ENCODE measurements at regions not wholly inside any gene's neighbourhood (a gene's known extent, or its start where the extent isn't known, plus 50 kb on each side); places are given as distances from the start of the nearest gene placed in this dataset.

DNA sequence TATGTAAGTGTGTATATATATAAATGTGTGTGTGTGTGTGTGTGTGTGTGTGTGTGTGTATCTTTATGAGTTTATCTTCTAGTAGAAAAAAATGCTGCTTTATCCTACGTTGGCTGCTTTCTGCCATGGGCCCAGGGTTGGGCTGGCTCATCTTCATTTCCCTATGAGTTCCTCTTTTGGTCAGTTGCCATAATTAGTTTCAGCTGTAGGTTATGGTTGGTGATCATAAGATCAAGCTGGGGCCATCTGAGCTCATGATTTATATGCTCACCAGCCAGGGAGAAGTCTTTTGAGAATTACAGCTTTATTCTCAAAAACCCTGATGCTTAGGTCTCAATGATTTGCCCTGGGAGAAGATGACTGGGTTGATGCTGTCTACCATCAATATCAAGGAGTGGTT lies 775.8 kb upstream of the ARPP21 start:
- TF ChIP-seq, protein P1, sequence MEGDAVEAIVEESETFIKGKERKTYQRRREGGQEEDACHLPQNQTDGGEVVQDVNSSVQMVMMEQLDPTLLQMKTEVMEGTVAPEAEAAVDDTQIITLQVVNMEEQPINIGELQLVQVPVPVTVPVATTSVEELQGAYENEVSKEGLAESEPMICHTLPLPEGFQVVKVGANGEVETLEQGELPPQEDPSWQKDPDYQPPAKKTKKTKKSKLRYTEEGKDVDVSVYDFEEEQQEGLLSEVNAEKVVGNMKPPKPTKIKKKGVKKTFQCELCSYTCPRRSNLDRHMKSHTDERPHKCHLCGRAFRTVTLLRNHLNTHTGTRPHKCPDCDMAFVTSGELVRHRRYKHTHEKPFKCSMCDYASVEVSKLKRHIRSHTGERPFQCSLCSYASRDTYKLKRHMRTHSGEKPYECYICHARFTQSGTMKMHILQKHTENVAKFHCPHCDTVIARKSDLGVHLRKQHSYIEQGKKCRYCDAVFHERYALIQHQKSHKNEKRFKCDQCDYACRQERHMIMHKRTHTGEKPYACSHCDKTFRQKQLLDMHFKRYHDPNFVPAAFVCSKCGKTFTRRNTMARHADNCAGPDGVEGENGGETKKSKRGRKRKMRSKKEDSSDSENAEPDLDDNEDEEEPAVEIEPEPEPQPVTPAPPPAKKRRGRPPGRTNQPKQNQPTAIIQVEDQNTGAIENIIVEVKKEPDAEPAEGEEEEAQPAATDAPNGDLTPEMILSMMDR (IDR thresholded peaks at IDR 0.05) = no peak
- no peak overlapping the region for H3K4me3 Mint-ChIP-seq (ENCODE audit: unreplicated experiment)
- peaks cover 32% of the 10 kb centered on the region for H3K4me1 Mint-ChIP-seq (ENCODE audit: low read depth)
- H3K9me3 Mint-ChIP-seq (ENCODE audit: low read depth) = peaks cover 4% of the 10 kb centered on the region
- H3K36me3 Mint-ChIP-seq (ENCODE audit: low read depth) = no peaks in the 10 kb centered on the region
- peaks cover 7% of the 10 kb centered on the region for H3K27me3 Mint-ChIP-seq (ENCODE audit: low read depth)
- no peak overlapping the region for H3K27ac Mint-ChIP-seq (ENCODE audit: unreplicated experiment)
- no peak for DNase-seq (ENCODE audit: low spot score)

DNA sequence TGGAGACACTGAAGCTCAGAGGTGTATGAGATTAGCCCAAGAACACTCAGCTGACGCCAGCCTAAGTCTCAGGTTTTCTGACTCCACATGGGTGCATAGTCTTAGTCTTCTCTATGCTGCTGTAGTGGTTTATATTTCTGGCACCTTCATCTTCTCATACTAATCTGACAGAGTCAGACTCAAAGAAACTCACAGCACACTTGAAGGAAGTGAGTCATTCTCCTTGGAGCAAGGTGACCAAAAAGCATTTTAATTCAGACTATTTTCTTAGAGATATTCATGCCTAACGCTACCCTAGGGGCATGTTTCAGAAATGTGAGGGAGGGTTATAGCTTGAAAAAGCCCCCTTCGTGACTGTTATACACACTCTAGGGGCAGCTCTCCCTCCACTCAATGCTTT lies 775.3 kb upstream of the ARPP21 start:
- H3K9me3 Mint-ChIP-seq (ENCODE audit: low read depth) = peaks cover 4% of the 10 kb centered on the region
- no peak for DNase-seq (ENCODE audit: low spot score)
- H3K27me3 Mint-ChIP-seq (ENCODE audit: low read depth) = peaks cover 11% of the 10 kb centered on the region
- H3K36me3 Mint-ChIP-seq (ENCODE audit: low read depth) = no peaks in the 10 kb centered on the region
- H3K4me3 Mint-ChIP-seq (ENCODE audit: unreplicated experiment) = no peak overlapping the region
- TF ChIP-seq, protein P1 (IDR thresholded peaks at IDR 0.05) = no peak
- H3K27ac Mint-ChIP-seq (ENCODE audit: unreplicated experiment) = no peak overlapping the region
- peaks cover 29% of the 10 kb centered on the region for H3K4me1 Mint-ChIP-seq (ENCODE audit: low read depth)

DNA sequence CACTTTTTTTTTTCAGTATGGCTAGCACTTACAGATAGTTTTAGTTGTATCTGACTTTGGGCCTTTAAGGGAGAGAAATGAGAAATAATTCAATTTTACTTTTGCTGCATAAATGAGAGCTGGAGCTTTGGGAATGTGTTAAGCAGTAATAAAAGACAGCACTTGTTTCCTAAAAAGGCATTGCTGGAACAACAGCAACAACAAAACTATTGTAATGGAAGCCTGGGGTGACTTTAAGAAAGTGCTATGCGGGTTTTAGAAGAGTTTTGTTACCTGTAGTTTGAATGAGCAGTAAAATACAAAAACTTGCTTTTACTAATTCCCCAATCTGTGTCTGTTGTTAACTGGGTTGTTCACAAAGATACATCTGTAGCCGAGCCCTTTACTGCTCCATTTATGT lies 774.0 kb upstream of the ARPP21 start:
- TF ChIP-seq, protein P1 (IDR thresholded peaks at IDR 0.05) = no peak
- H3K4me3 Mint-ChIP-seq (ENCODE audit: unreplicated experiment) = no peak overlapping the region
- no peaks in the 10 kb centered on the region for H3K36me3 Mint-ChIP-seq (ENCODE audit: low read depth)
- DNase-seq (ENCODE audit: low spot score) = no peak
- H3K9me3 Mint-ChIP-seq (ENCODE audit: low read depth) = peaks cover 4% of the 10 kb centered on the region
- H3K27ac Mint-ChIP-seq (ENCODE audit: unreplicated experiment) = no peak overlapping the region
- peaks cover 17% of the 10 kb centered on the region for H3K4me1 Mint-ChIP-seq (ENCODE audit: low read depth)
- H3K27me3 Mint-ChIP-seq (ENCODE audit: low read depth) = peaks cover 12% of the 10 kb centered on the region

DNA sequence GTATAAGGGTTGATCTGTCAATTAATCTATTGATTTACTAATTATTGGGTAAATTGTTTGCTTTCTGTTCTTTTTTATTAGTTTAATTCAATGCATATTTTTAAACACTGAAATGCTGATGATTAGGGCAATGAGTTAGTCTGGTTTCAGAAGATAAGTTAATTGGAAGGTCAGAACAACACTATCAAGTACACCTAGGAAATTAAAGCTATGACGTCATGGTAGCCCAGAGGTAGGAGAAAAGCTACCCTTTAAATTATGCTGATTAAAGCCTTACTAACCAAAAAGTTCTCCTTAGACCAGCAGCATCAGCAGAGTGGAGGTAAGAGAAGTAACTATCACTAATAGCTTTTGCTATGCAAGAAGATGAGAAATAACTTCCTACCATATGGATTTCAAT lies 770.4 kb upstream of the ARPP21 start:
- no peak for DNase-seq (ENCODE audit: low spot score)
- TF ChIP-seq, protein P1 (IDR thresholded peaks at IDR 0.05) = no peak
- Mint-ChIP-seq H3K4me1 (ENCODE audit: low read depth) (peaks cover 5% of the 10 kb centered on the region), H3K9me3 (ENCODE audit: low read depth) (peaks cover 4% of the 10 kb centered on the region), H3K27ac (ENCODE audit: unreplicated experiment) (no peak overlapping the region), H3K4me3 (ENCODE audit: unreplicated experiment) (no peak overlapping the region), H3K27me3 (ENCODE audit: low read depth) (peaks cover 17% of the 10 kb centered on the region), H3K36me3 (ENCODE audit: low read depth) (no peaks in the 10 kb centered on the region)

DNA sequence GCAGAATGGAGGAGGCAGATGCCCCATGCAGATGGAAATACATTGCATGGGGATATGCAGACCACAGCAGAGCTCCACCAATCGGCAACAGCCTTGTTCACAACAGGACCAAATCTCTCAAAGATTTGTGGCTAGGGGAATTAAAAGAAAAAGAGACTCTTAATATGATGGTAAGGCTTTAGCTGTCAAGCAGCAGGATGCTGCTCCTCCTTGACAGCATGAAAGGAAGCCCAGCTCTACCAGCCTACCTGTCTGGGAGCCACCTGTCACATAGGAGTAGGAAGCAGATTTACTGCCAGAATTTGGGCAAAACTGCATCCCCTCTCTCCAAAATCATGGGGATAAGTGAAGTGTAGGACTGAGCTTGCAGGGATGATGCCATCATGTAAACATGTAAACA lies 769.6 kb upstream of the ARPP21 start:
- DNase-seq (ENCODE audit: low spot score) = no peak
- Mint-ChIP-seq H3K27ac (ENCODE audit: unreplicated experiment) (no peak overlapping the region), H3K4me3 (ENCODE audit: unreplicated experiment) (no peak overlapping the region), H3K4me1 (ENCODE audit: low read depth) (no peaks in the 10 kb centered on the region), H3K27me3 (ENCODE audit: low read depth) (peaks cover 17% of the 10 kb centered on the region), H3K36me3 (ENCODE audit: low read depth) (no peaks in the 10 kb centered on the region), H3K9me3 (ENCODE audit: low read depth) (peaks cover 4% of the 10 kb centered on the region)
- TF ChIP-seq, protein P1 (IDR thresholded peaks at IDR 0.05) = no peak
